ENCODE measurements at regions not wholly inside any gene's neighbourhood (a gene's known extent, or its start where the extent isn't known, plus 50 kb on each side); places are given as distances from the start of the nearest gene placed in this dataset.

DNA sequence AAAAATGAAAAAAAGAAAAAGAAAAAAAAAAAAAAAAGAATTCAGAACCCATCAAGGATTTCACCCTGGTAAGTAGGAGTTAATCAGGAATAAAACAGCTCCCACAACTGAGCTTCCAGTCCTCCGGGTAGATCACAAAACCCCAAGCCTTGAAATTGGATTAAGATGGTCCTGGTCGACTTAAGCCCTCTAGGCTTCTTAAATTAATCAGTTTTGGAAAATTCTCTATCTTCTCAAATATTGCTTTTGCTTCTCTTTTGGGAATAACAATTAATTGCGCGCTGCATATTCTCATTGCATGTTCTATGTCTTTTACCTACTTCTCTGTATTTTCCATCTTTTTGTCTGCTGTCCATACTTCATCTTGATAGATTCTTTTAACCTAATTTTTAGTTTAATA is 348.0 kb upstream of the MEX3C start:
- TF ChIP-seq MXI1 (IDR thresholded peaks at IDR 0.05; ENCODE audit: low read depth, low read length) (no peak), CTCF (IDR thresholded peaks at IDR 0.05) (no peak), EP300 (IDR thresholded peaks at IDR 0.05; ENCODE audit: borderline replicate concordance in 1 of 2, low read depth in 1 of 2, low read length in 1 of 2) (no peak), GABPA (IDR thresholded peaks at IDR 0.05; ENCODE audit: low read depth) (no peak)

Data from SK-N-SH (cell line).